Liver (tissue), 3 donors: ENCODE measurements at regions not wholly inside any gene's neighbourhood (a gene's known extent, or its start where the extent isn't known, plus 50 kb on each side); places are given as distances from the start of the nearest gene placed in this dataset.

ENCODE experiments used
- RAD21 ChIP-seq, 2 donors: IDR thresholded peaks; 2 replicates each; pipeline ENCODE4 v1.6.1; 2016; ENCODE audit warnings: antibody characterized with exemption in 2 of 2, mild to moderate bottlenecking in 2 of 2
- YY1 ChIP-seq: IDR thresholded peaks from 2 replicates; pipeline ENCODE4 v1.6.1; 2016; ENCODE audit warnings: antibody characterized with exemption, mild to moderate bottlenecking
- TF ChIP-seq, protein P1 (sequence below): fragments of 150-350 bp; IDR thresholded peaks from 2 replicates; pipeline ENCODE4 v1.5.1; 2017; ENCODE audit warnings: improper control_type of control experiment, low read depth, low read length; ENCODE audit not compliant: missing input control
- TF ChIP-seq, protein P2 (sequence below): IDR thresholded peaks from 2 replicates; pipeline ENCODE4 v1.6.1; 2016; ENCODE audit warnings: antibody characterized with exemption
- donor health status: healthy.
- donor health status: healthy.

DNA sequence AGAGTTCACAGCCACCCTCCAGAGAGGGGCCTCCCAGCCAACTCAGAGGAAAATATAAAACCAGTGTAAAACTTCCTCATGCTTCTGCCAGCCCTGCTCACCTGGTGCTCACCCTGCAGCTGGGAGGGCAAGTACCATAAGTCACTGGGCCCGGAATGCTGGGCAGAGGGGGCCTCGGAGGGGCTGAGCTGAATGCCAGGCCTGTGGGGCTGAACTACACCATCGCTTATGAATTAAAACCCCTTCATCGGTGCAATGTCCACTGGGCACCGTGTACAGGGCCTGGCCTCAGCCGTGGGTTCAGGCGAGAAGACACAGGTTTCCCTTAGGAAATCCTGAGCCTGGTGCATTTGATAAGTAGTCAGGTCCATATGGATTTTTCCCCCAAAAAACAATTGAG, 828.6 kb downstream of the TBC1D22A start:
- TF ChIP-seq, protein P1, sequence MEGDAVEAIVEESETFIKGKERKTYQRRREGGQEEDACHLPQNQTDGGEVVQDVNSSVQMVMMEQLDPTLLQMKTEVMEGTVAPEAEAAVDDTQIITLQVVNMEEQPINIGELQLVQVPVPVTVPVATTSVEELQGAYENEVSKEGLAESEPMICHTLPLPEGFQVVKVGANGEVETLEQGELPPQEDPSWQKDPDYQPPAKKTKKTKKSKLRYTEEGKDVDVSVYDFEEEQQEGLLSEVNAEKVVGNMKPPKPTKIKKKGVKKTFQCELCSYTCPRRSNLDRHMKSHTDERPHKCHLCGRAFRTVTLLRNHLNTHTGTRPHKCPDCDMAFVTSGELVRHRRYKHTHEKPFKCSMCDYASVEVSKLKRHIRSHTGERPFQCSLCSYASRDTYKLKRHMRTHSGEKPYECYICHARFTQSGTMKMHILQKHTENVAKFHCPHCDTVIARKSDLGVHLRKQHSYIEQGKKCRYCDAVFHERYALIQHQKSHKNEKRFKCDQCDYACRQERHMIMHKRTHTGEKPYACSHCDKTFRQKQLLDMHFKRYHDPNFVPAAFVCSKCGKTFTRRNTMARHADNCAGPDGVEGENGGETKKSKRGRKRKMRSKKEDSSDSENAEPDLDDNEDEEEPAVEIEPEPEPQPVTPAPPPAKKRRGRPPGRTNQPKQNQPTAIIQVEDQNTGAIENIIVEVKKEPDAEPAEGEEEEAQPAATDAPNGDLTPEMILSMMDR, result no peak
- TF ChIP-seq RAD21 (IDR thresholded peaks at IDR 0.05) (no peak), YY1 (no peak)
- TF ChIP-seq, protein P2, sequence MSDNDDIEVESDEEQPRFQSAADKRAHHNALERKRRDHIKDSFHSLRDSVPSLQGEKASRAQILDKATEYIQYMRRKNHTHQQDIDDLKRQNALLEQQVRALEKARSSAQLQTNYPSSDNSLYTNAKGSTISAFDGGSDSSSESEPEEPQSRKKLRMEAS, result no peak
